H1 (cell line): ENCODE measurements at regions not wholly inside any gene's neighbourhood (a gene's known extent, or its start where the extent isn't known, plus 50 kb on each side); places are given as distances from the start of the nearest gene placed in this dataset.

Experiments used
- CBX5 ChIP-seq: fragments of 300-800, 300-1000 bp; sonication (generic); IDR thresholded peaks from 2 replicates; pipeline ENCODE4 v1.7.1; 2016; ENCODE audit warnings: antibody characterized with exemption, low read length, low read depth
- CTCF ChIP-seq, 3 experiments: IDR thresholded peaks; 1 replicate in 2 of 3; 2 replicates in 1 of 3; pipeline versions ENCODE4 v1.5.1 to v1.6.1; 2011; ENCODE audit warnings: low read length in 3 of 3, mild to moderate bottlenecking in 3 of 3, inconsistent platforms in 2 of 3, low read depth in 1 of 3, moderate library complexity in 1 of 3; ENCODE audit not compliant: insufficient read depth in 1 of 3; ENCODE audit errors: control extremely low read depth in 1 of 3
- HDAC2 ChIP-seq, 2 experiments: fragments of 300-600 bp in 1 of 2; sonication (generic) in 1 of 2; IDR thresholded peaks; 2 replicates each; pipeline ENCODE4 v1.6.1; 2011 to 2012; ENCODE audit warnings: low read depth in 2 of 2, low read length in 2 of 2, mild to moderate bottlenecking in 2 of 2, moderate library complexity in 2 of 2, borderline replicate concordance in 1 of 2, inconsistent platforms in 1 of 2
- SP1 ChIP-seq: IDR thresholded peaks from 2 replicates; pipeline ENCODE4 v1.6.1; 2011; ENCODE audit warnings: low read depth, low read length

- TF ChIP-seq CTCF (IDR thresholded peaks at IDR 0.05; ENCODE audit: control extremely low read depth in 1 of 3, insufficient read depth in 1 of 3, low read depth in 1 of 3, low read length in 3 of 3) = no peak
- no peak for TF ChIP-seq HDAC2 (IDR thresholded peaks at IDR 0.05; ENCODE audit: borderline replicate concordance in 1 of 2, low read depth in 2 of 2, low read length in 2 of 2)
- TF ChIP-seq CBX5 = no peak
- no peak for TF ChIP-seq SP1
These were observed 85.2 kb upstream of the ITGA4 start for GRCh38 chr2:181371782-181372645.
